Right forelimb (tissue), 1 donor: ENCODE measurements at regions not wholly inside any gene's neighbourhood (a gene's known extent, or its start where the extent isn't known, plus 50 kb on each side); places are given as distances from the start of the nearest gene placed in this dataset.
"Not testable (repeated sequence)": the region's sequence is repeated elsewhere in the genome, so short reads cannot be mapped to it uniquely, and the experiment has no call there.

Source experiments
- DNase-seq: peaks from one replicate; pipeline ENCODE4 v3.0.0-alpha.2; 2018

- DNase-seq: no peak
Observed at GRCh38 chr3:153856932-153857331, 264.3 kb upstream of the ARHGEF26 start.

DNA sequence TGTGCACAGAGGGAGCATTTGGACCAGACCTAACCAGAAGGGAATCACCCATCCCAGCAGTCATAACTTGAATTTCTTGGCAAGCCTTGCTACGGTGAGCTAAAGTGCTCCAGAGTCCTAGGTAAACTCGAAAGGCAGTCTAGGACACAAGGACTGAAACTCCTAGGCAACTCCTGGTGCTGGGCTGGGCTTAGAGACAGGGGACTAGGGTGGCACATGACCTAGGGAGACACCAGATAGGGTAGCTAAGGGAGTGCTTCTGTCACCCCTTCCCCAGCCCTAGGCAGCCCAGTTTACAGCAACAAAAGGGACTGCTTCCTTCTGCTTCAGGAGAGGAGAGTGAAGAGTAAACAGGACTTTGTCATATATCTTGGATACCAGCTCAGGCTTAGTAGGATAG is 256.4 kb upstream of the ARHGEF26 start:
- no peak for DNase-seq

GRCh38 chr3:153866901-153867300 is 254.3 kb upstream of the ARHGEF26 start:
- no peak for DNase-seq

DNA sequence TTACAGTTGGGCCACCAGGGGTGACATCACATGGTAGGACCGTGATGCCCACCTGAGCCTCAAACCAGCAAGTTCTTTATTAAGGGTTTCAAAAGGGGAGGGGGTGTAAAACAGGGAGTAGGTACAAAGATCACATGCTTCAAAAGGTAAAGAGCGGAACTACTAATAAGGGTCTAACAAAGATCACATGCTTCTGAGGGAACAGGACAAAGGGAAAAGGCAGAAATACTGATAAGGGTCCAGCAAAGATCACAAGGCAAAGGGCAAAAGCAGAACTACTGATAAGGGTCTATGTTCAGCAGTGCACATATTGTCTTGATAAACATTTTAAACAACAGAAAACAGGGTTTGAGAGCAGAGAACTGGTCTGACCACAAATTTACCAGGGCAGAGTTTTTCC is 246.8 kb upstream of the ARHGEF26 start:
- DNase-seq: not testable (repeated sequence)

- no peak for DNase-seq
Observed at GRCh38 chr3:153880493-153880892, 240.7 kb upstream of the ARHGEF26 start.

- DNase-seq: no peak
Observed at GRCh38 chr3:153881201-153881600, 240.0 kb upstream of the ARHGEF26 start.

DNA sequence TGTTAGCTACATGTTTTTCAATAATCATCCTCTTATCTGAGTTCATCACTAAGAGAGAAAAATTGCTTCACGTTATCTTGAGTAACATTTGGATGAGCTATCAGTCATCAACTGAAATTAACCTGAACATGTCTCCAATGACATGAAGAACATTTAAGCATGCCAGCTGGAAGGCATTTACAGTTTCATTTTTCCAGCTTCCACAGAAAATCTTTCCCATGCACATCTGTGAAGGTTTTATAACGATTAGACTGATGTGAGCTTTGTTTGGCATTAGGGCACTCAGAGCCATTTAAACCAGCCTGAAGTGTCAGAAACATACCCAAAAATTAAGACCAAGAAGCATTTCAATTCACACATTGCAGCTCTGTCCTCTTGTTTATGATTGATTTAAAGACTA is 235.8 kb upstream of the ARHGEF26 start:
- DNase-seq: no peak

DNA sequence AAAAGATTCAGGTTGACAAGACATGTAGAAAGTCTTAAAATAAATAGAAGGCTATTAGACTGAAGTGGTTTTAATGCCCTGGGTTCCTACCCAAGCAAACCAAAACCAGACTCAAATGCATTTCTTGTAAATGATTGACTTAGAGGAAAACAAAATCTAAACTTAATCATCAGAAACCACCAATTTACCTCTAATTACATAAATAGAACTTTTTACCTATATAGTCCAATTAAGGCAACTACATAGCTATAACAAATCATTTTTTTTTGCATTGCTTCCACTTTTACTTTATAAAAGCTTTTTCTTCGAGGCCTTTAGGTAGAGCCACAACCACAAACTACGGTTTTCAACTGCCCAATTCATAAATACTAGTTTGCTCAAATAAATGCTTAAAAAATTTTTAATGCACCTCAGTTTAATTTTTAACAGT is 231.3 kb upstream of the ARHGEF26 start:
- no peak for DNase-seq

GRCh38 chr3:153892126-153892525 is 229.1 kb upstream of the ARHGEF26 start:
- no peak for DNase-seq

- DNase-seq: no peak
Observed at GRCh38 chr3:153894857-153895256, 226.3 kb upstream of the ARHGEF26 start.

GRCh38 chr3:153896197-153896596 is 225.0 kb upstream of the ARHGEF26 start:
- DNase-seq: no peak

GRCh38 chr3:153897025-153897723 is 224.0 kb upstream of the ARHGEF26 start:
- no peak for DNase-seq

DNA sequence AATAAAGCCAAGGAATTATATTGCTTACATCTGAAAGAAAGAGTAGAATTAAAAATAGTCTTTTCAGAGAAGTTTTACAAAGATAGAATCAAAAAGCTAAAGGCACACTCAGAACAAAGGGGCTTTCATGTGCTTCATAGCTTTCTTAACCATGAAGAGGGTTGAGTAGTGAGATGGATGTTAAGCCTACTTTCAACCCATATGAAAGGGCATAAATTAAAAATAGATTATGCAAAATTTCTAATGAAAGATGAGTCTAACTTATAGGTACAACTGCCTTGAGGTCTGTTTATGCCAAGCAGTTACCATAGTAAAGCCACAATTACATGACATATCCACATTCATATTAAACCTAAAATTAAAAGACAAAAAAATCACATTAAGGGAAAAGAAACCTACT is 223.3 kb upstream of the ARHGEF26 start:
- DNase-seq: no peak

DNA sequence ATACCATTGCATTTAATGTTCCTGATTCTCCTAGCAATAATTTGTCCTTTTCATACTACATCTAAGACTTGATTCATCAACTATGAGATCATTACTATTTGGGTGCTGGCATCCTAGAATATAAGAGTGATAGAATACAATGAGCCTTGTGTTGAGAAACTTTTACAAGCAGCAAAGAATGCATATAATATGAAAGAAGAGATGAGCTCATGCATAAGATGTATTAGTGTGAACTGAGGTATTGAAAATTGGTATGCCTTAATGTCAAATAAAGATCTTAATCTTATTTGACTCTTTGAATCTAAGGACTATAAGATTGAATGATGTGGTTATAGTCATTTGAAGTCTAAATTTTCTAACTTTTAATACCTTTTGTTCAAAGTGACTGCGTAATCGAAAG is 220.0 kb upstream of the ARHGEF26 start:
- DNase-seq: no peak

DNA sequence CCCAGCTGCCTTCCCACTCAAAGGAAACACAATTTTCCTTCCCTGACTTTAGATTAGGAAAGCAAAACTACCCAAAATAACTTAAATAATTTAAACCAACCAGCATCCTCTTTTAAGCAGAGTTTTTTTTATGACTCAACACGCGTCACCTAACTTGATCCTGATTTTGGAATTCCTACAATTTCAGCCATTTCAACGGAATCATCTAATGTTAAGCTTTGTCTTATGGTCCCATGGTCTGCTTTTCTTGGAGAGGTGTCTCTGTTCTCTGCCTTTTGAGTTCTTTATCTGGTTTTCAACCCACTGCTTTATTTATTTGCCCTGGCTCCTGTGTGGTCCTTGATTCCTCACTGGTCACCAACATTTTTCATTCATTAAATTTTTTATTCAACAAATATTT is 219.2 kb upstream of the ARHGEF26 start:
- DNase-seq: no peak

DNA sequence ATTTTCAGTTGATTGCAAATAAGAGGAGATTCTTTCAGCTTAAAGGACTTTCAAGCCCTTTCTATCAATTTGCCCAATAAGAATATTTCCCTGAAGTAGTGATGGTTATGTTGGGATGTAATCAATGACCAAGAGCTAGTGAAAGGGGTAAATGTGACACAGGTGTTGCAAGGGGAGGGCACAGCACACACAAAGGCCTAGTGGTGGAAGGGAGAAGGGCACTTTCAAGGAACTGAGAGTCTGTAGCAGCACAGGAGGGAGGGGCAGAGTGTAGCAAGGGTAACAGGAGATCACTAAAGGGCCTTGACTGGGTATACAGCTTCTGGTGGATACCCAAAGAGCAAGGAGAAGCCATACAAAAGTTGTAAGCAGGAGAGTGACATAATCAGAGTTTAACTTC is 217.8 kb upstream of the ARHGEF26 start:
- no peak for DNase-seq

- DNase-seq: no peak
Observed at GRCh38 chr3:153906366-153906765, 214.8 kb upstream of the ARHGEF26 start.

GRCh38 chr3:153910387-153910786 is 210.8 kb upstream of the ARHGEF26 start:
- DNase-seq: no peak

DNA sequence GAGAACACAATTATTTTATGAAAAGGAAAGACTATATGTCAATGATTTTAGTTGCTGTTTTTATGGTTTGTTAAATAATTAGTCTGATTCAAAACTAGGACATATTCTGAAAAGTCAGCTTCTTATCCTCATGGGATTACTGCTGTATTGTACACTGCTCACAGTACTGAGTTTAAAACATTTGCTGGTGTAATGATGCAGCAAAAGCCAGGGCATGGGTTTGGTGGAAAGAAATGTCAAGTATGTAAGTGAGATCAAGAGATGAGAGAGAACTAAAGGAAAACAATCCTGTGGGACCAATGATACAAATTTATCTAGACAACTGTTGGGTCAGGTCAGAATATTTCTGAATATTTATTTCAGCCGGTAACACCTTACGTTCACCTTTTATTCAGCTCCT is 210.1 kb upstream of the ARHGEF26 start:
- DNase-seq: no peak

GRCh38 chr3:153919773-153920172 is 201.4 kb upstream of the ARHGEF26 start:
- DNase-seq: peak; percentile 47

DNA sequence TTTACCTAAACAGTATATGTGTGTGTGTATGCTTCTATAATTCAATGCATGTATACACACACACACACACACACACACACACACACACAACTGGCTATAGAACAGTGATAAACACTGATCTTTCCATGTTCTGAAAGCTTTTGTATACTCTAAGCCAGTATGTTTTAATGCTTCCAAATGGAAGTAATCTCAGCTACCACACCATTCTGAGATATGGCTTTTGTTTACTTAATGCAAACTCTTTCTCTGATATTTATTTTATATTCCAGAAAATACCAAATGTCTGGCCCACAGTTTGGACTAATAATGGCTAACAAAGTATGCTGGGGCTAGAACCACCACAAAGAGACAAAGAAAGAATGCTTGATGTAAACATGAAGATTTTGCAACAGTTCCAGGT is 199.4 kb upstream of the ARHGEF26 start:
- no peak for DNase-seq

GRCh38 chr3:153925841-153926514 is 195.2 kb upstream of the ARHGEF26 start:
- DNase-seq: no peak

DNA sequence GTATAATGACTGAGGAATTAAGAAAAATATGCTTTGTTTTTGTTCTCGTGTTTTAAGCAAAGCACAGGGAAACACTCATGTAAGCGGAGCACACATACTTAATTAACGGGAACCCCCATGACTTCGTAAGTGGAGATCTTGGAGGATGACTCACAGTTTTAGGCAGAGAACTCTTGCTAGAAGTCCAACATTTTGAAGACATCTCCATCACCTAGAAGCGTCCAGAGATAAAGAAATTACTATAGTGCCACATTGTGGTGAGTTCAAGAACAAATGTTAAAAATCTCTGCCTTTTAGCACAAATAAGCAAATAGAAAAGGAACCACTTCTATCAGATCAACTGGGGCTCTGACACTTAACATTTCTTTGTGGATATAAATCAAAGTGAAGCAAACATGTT is 194.1 kb upstream of the ARHGEF26 start:
- no peak for DNase-seq

- DNase-seq: no peak
Observed at GRCh38 chr3:153928851-153929250, 192.3 kb upstream of the ARHGEF26 start.

DNA sequence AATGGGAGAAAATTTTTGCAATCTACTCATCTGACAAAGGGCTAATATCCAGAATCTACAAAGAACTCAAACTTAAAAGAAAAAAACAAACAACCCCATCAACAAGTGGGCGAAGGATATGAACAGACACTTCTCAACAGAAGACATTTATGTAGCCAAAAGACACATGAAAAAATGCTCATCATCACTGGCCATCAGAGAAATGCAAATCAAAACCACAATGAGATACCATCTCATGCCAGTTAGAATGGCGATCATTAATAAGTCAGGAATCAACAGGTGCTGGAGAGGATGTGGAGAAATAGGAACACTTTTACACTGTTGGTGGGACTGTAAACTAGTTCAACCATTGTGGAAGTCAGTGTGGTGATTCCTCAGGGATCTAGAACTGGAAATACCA is 187.7 kb upstream of the ARHGEF26 start:
- not testable (repeated sequence) for DNase-seq
